ENCODE measurements at regions not wholly inside any gene's neighbourhood (a gene's known extent, or its start where the extent isn't known, plus 50 kb on each side); places are given as distances from the start of the nearest gene placed in this dataset.

- FAIRE-seq (no peak), DNase-seq (ENCODE audit: low read depth in 1 of 2, low spot score in 1 of 2) (no peak), ATAC-seq (no peak)
- ChIA-PET POLR2A (no interaction called here), CTCF (interaction anchor here (0.5 kb wide), 1 partner anchor 61 kb away, joined by 3 read pairs; no protein-coding TSS in a partner anchor)
- Histone ChIP-seq H3K27ac (no peak overlapping the region), H3K9me3 (no peaks in the 10 kb centered on the region), H3K4me3 (no peak overlapping the region), H3K4me2 (no peak overlapping the region), H3K4me1 (no peaks in the 10 kb centered on the region)
- TF ChIP-seq E2F6 (IDR thresholded peaks at IDR 0.05; ENCODE audit: borderline replicate concordance, low read depth), result no peak
- TF ChIP-seq BCL3 (IDR thresholded peaks at IDR 0.05), result no peak
- TF ChIP-seq MAZ (IDR thresholded peaks at IDR 0.05; ENCODE audit: borderline replicate concordance, low read depth, low read length), result no peak
- no peak for TF ChIP-seq JUN (IDR thresholded peaks at IDR 0.05)
- no peak for TF ChIP-seq ZC3H11A (IDR thresholded peaks at IDR 0.05)
- TF ChIP-seq FOXS1 (CRISPR knock-in tag; IDR thresholded peaks at IDR 0.05), result no peak
- no peak for TF ChIP-seq CBX8 (IDR thresholded peaks at IDR 0.05)
- TF ChIP-seq MAFK (IDR thresholded peaks at IDR 0.05; ENCODE audit: partially characterized antibody), result no peak
- TF ChIP-seq NR3C1 (IDR thresholded peaks at IDR 0.05), result no peak
- no peak for TF ChIP-seq FOSB (CRISPR knock-in tag; IDR thresholded peaks at IDR 0.05)
- TF ChIP-seq ZSCAN20 (CRISPR knock-in tag; IDR thresholded peaks at IDR 0.05), result no peak
- no peak for TF ChIP-seq MYC (IDR thresholded peaks at IDR 0.05; ENCODE audit: borderline replicate concordance, low read length)
- TF ChIP-seq PBX3 (IDR thresholded peaks at IDR 0.05), result no peak
- TF ChIP-seq PHF8 (IDR thresholded peaks at IDR 0.05; ENCODE audit: borderline replicate concordance, low read depth), result no peak
- TF ChIP-seq CHD4 (IDR thresholded peaks at IDR 0.05; ENCODE audit: borderline replicate concordance), result no peak
- TF ChIP-seq CHD2 (IDR thresholded peaks at IDR 0.05; ENCODE audit: low read length, partially characterized antibody), result no peak
- no peak for TF ChIP-seq ZFP36 (IDR thresholded peaks at IDR 0.05; ENCODE audit: borderline replicate concordance, partially characterized antibody)
- TF ChIP-seq RNF2 (IDR thresholded peaks at IDR 0.05; ENCODE audit: borderline replicate concordance, low read depth), result no peak
- 44% methylated on average over 1 of the region's 1 CpG for WGBS (ENCODE audit: missing lambda C conversion rate)
These were observed 282.7 kb upstream of the SEMA3D start for GRCh38 chr7:85469446-85470010.

GRCh38 chr7:85464042-85464651 lies 277.3 kb upstream of the SEMA3D start:
- H3K27ac ChIP-seq, result no peak overlapping the region
- CTCF ChIA-PET, result interaction anchor here (0.8 to 1.4 kb wide), 5 partner anchors 35 to 423 kb away, joined by 3 to 6 read pairs (median 3); no protein-coding TSS in a partner anchor
- ATAC-seq (no peak), FAIRE-seq (no peak), DNase-seq (ENCODE audit: low read depth in 1 of 2, low spot score in 1 of 2) (no peak)
- H3K4me1 ChIP-seq, result no peaks in the 10 kb centered on the region
- TF ChIP-seq POLR2AphosphoS2 (conservative IDR thresholded peaks at IDR 0.05; ENCODE audit: low read length) (no peak), TFCP2L1 (CRISPR knock-in tag; IDR thresholded peaks at IDR 0.05) (no peak), CTCF (IDR thresholded peaks at IDR 0.05) (peak; percentile 26; the same call in 2 of the 3 replicates), MAFK (IDR thresholded peaks at IDR 0.05; ENCODE audit: partially characterized antibody) (no peak)
- POLR2A ChIA-PET, result no interaction called here
- no peak overlapping the region for H3K4me3 ChIP-seq
- WGBS (ENCODE audit: missing lambda C conversion rate), result 52% methylated on average over 1 of the region's 1 CpG
- H3K4me2 ChIP-seq, result peak overlapping the region; percentile 37
- H3K9me3 ChIP-seq, result no peaks in the 10 kb centered on the region

Data from A549 (cell line).